ENCODE measurements at regions not wholly inside any gene's neighbourhood (a gene's known extent, or its start where the extent isn't known, plus 50 kb on each side); places are given as distances from the start of the nearest gene placed in this dataset.

DNA sequence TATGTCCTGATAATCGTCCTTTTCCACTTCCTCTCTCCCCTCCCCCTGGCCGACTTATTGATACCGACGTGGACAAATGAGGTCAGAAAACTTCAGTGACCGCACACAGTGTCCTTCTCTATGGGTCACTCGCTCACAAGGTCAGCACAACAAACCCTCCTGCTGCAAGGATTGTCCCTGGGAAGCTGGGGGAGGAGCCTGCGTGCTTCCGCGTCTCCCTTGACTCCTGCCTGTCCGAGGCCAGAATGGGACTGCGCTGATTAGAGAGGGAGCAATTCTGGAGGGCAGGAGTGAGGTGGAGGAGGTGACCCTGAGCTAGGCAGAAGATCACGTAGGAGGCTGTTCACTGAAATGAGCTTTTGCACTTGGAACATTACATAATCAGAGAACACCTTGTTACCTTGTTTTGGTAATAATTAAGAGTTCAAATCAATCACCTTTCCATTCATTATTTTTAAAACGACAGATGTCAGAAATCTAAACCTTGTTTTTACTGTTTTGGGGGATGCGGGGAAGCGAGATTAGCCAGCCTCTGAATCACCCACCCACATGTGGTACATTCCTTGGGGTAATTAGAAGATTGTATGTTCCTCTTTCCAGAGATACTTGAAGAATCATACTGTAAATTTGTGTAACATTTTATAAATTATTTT, 70.6 kb downstream of the CTAGE1 start:
- TF ChIP-seq POLR2A (IDR thresholded peaks at IDR 0.05) (peak; percentile 51), EP300 (IDR thresholded peaks at IDR 0.05) (peak; percentile 78)

All from ovary (tissue), 1 donor.